ENCODE measurements at regions not wholly inside any gene's neighbourhood (a gene's known extent, or its start where the extent isn't known, plus 50 kb on each side); places are given as distances from the start of the nearest gene placed in this dataset.

DNA sequence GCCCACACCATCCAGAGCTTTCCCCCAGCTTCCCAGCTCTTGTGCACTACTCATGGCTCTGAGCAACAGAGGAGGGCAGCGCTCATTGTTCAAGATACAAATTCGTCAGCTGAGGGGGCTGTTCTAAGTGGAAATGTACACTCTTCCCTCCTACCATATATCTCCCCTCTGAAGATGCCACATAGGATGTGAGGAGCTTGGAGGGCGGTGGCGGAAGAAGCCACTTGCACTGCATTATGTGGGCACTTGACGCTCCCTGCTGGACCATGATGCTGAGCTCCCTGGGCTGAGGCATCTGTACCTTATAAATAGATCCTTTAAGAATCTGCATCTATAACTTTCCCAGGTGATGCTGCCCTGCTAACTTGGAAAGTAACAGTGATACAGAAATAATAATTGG lies 477.6 kb upstream of the DEPDC1 start:
- POLR2A ChIA-PET (ENCODE audit: low non-redundant PET), result no interaction called here
- CTCF ChIA-PET, result interaction anchor here (0.7 kb wide), 1 partner anchor 699 kb away, joined by 4 read pairs; no protein-coding TSS in a partner anchor
- no peak for DNase-seq (ENCODE audit: low spot score)
- no peak for TF ChIP-seq CTCF (conservative IDR thresholded peaks at IDR 0.05; ENCODE audit: low read depth)
- no peak overlapping the region for H3K27ac ChIP-seq

DNA sequence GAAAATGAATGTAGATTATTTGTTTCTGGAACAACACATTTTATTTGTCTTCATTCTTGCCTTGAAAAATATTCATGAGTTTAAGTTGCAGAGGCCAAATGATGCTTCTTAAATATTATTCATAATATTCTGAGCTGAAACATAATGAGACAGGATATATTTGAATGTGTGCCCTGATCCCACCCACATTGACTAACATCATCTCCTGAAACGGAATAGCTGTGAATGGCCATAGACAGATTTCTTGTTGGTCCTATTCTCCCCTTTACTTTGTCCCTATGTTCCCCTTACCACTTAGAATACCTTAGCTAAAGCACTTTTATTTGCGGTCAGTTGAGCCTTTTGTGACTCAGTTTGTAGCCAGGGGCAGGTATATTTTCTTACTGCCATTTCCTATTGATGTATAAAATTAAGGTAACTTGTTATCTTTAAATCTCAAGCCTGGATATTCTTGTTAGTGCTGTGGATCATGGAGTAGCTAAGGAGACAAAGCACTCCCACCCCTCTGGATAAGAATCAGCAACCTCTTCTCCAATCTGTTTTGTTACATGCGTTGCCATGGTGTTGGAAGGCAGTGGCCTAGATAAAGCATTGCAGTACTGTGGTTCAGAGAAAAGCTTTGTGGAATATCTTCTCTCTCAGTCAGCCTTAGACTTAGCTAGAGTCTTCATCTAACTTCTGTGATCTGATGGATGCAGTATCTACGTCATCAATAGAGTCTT lies 478.5 kb upstream of the DEPDC1 start:
- TF ChIP-seq CTCF (conservative IDR thresholded peaks at IDR 0.05; ENCODE audit: low read depth), result no peak
- no peak overlapping the region for H3K27ac ChIP-seq

DNA sequence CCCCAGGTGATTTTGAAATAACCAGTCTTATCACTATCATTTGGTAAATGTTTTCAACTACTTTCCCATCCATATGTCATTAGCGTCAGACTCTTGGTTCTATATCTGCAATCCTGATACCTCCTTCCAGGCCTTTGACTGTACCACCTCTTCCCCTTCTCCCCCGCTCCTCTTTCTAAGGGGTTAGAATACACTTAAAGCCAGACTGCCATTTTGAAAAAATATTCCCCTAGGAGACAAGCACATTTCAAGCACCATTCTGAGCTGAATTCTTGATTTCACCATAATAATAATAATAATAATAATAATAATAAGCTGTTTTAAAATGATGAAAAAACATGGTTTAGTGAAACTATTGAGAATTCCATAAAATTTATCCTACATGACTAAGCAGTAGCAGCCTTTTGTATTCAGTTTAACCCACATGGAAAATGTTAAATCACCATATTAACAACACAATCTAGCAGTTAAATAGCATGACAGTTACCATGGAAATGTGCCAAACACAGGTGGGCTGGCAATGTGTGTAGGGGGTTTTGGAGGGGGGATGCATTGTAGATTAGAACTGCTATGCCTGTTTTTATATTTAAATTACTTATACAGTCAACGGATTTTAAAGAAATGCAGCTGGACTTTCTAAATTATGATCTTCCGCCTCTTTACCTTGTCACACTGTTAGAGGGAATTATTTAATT lies 480.2 kb upstream of the DEPDC1 start:
- ChIA-PET POLR2A (ENCODE audit: low non-redundant PET) (no interaction called here), CTCF (interaction anchor here (0.6 kb wide), 1 partner anchor 37 kb away, joined by 3 read pairs; no protein-coding TSS in a partner anchor)
- no peak for DNase-seq (ENCODE audit: low spot score)
- no peak overlapping the region for H3K27ac ChIP-seq
- TF ChIP-seq CTCF (conservative IDR thresholded peaks at IDR 0.05; ENCODE audit: low read depth), result no peak

More for the DNA sequence above, 478.5 kb upstream of the DEPDC1 start:
- ChIA-PET POLR2A (ENCODE audit: low non-redundant PET) (no interaction called here), CTCF (interaction anchor here (0.7 kb wide), 1 partner anchor 700 kb away, joined by 4 read pairs; no protein-coding TSS in a partner anchor)
- DNase-seq (ENCODE audit: low spot score), result no peak

DNA sequence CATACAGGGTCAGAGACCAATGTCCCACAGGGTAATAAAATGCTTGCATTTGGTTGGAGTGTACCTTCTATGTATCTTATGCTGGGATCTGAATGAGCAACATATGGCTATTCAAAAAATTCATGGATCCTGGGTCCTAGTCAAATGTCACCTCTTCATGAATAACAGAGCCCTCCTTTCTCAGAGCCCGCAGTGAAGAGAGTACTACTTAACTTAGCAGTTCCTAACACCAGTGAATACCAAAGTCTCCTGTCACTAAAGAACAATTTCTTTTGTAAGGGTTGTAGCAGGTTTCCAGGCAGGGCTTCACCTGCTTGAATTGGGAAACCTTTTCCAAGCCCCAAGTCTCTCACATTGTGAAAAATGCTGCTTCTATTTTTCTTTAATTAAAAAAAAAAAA lies 483.0 kb upstream of the DEPDC1 start:
- TF ChIP-seq CTCF (conservative IDR thresholded peaks at IDR 0.05; ENCODE audit: low read depth), result no peak
- DNase-seq (ENCODE audit: low spot score), result no peak
- POLR2A ChIA-PET (ENCODE audit: low non-redundant PET), result no interaction called here
- CTCF ChIA-PET, result no interaction called here
- no peak overlapping the region for H3K27ac ChIP-seq

DNA sequence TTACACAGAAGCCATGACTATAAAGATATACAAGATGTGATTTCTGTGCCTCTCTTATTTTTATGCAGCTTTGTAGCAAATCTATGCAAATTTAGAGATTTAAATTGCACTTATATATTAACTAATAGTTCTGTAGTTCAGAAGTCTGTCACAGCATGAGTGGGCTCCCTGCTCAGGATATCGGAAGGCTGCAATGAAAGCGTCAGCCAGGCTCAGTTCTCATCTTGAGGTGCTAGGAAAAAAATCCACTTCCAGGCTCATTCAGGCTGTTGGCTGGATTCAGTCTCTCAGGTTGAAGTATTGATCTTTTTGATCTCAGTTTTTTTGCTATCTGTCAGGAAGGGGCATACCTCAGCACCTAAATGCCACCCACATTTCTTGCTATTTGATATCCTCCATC lies 487.4 kb upstream of the DEPDC1 start:
- no peak for TF ChIP-seq CTCF (conservative IDR thresholded peaks at IDR 0.05; ENCODE audit: low read depth)
- H3K27ac ChIP-seq, result no peak overlapping the region
- no peak for DNase-seq (ENCODE audit: low spot score)
- ChIA-PET CTCF (no interaction called here), POLR2A (ENCODE audit: low non-redundant PET) (no interaction called here)

- POLR2A ChIA-PET (ENCODE audit: low non-redundant PET), result no interaction called here
- H3K27ac ChIP-seq, result no peak overlapping the region
These were observed 497.2 kb upstream of the DEPDC1 start for GRCh38 chr1:68994096-68994495.

More at GRCh38 chr1:68994096-68994495, 497.2 kb upstream of the DEPDC1 start:
- CTCF ChIA-PET, result no interaction called here
- no peak for DNase-seq (ENCODE audit: low spot score)
- TF ChIP-seq CTCF (conservative IDR thresholded peaks at IDR 0.05; ENCODE audit: low read depth), result no peak

Measured in RWPE1 (cell line).